K562 (cell line): ENCODE measurements at regions not wholly inside any gene's neighbourhood (a gene's known extent, or its start where the extent isn't known, plus 50 kb on each side); places are given as distances from the start of the nearest gene placed in this dataset.

ENCODE experiments used
- TF ChIP-seq, protein P1 (sequence below), 2 experiments: fragments of 450-650 bp in 1 of 2; sonication (generic) in 1 of 2; formaldehyde crosslinking in 1 of 2; IDR thresholded peaks; 2 replicates each; pipeline versions ENCODE4 v1.7.1 to v1.9.0; 2016 to 2022; ENCODE audit warnings: inconsistent platforms in 1 of 2, mild to moderate bottlenecking in 1 of 2, missing genetic modification reagents in 1 of 2

DNA sequence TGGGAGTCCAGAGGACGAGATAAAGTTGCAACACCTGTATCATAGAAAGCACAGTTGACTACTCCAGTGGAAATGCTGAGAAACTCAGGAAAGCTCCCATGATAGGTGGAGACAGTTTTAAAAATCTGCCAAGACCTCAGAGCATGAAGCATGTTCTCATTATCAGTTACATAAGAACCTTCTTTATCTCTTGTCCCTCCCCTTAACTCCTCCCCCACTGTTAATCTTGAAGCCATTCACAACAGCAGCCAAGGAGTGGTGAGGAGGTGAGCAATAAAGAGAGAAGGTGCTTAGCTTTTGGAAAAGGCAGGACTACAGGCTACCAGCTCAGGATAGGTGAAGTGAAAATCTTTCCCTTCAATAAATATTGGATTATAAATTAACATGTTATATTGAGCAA lies 657.9 kb downstream of the NYAP2 start (continued):
- TF ChIP-seq, protein P1, sequence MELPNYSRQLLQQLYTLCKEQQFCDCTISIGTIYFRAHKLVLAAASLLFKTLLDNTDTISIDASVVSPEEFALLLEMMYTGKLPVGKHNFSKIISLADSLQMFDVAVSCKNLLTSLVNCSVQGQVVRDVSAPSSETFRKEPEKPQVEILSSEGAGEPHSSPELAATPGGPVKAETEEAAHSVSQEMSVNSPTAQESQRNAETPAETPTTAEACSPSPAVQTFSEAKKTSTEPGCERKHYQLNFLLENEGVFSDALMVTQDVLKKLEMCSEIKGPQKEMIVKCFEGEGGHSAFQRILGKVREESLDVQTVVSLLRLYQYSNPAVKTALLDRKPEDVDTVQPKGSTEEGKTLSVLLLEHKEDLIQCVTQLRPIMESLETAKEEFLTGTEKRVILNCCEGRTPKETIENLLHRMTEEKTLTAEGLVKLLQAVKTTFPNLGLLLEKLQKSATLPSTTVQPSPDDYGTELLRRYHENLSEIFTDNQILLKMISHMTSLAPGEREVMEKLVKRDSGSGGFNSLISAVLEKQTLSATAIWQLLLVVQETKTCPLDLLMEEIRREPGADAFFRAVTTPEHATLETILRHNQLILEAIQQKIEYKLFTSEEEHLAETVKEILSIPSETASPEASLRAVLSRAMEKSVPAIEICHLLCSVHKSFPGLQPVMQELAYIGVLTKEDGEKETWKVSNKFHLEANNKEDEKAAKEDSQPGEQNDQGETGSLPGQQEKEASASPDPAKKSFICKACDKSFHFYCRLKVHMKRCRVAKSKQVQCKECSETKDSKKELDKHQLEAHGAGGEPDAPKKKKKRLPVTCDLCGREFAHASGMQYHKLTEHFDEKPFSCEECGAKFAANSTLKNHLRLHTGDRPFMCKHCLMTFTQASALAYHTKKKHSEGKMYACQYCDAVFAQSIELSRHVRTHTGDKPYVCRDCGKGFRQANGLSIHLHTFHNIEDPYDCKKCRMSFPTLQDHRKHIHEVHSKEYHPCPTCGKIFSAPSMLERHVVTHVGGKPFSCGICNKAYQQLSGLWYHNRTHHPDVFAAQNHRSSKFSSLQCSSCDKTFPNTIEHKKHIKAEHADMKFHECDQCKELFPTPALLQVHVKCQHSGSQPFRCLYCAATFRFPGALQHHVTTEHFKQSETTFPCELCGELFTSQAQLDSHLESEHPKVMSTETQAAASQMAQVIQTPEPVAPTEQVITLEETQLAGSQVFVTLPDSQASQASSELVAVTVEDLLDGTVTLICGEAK (IDR thresholded peaks at IDR 0.05), result no peak
- TF ChIP-seq, protein P1 (CRISPR knock-in tag; IDR thresholded peaks at IDR 0.05), result no peak
